Neuronal stem cell (in vitro differentiated cells): ENCODE measurements at regions not wholly inside any gene's neighbourhood (a gene's known extent, or its start where the extent isn't known, plus 50 kb on each side); places are given as distances from the start of the nearest gene placed in this dataset.

Source experiments
- DNase-seq: peaks from one replicate; pipeline ENCODE4 v3.0.0-alpha.2; 2013; ENCODE audit warnings: low spot score
- H2AFZ ChIP-seq: one replicate; pipeline ENCODE4 v1.6.1; 2013; ENCODE audit warnings: mild to moderate bottlenecking, low read length, inconsistent platforms
- H2AK5ac ChIP-seq: 2 replicates; pipeline ENCODE4 v1.6.1; 2013; ENCODE audit warnings: low read depth, mild to moderate bottlenecking, inconsistent platforms, low read length, moderate library complexity, mixed read lengths
- H2BK120ac ChIP-seq: 2 replicates; pipeline ENCODE4 v1.6.1; 2013; ENCODE audit warnings: low read depth, mild to moderate bottlenecking, inconsistent platforms, low read length, moderate library complexity, mixed read lengths
- H2BK12ac ChIP-seq: one replicate; pipeline ENCODE4 v1.6.1; 2013; ENCODE audit warnings: low read length, inconsistent platforms
- H2BK15ac ChIP-seq: 2 replicates; pipeline ENCODE4 v1.6.1; 2013; ENCODE audit warnings: mild to moderate bottlenecking, low read length, inconsistent platforms, mixed read lengths
- H2BK5ac ChIP-seq: one replicate; pipeline ENCODE4 v1.6.1; 2013; ENCODE audit warnings: inconsistent platforms, mild to moderate bottlenecking, low read length, moderate library complexity
- H3K14ac ChIP-seq: one replicate; pipeline ENCODE4 v1.6.1; 2013; ENCODE audit warnings: low read length, inconsistent platforms
- H3K18ac ChIP-seq: 2 replicates; pipeline ENCODE4 v1.6.1; 2013; ENCODE audit warnings: low read length, inconsistent platforms
- H3K23ac ChIP-seq: 2 replicates; pipeline ENCODE4 v1.6.1; 2013; ENCODE audit warnings: low read depth, mild to moderate bottlenecking, mixed read lengths, low read length, inconsistent platforms; ENCODE audit not compliant: poor library complexity
- H3K27ac ChIP-seq: replicated peaks from 3 replicates; pipeline ENCODE4 v1.5.1; 2013; ENCODE audit warnings: low read length, inconsistent platforms
- H3K27me3 ChIP-seq, 3 experiments: 2 replicates each; pipeline ENCODE4 v1.6.1; 2013; ENCODE audit warnings: low read length in 3 of 3, mild to moderate bottlenecking in 2 of 3, inconsistent platforms in 1 of 3, low read depth in 1 of 3, mixed read lengths in 1 of 3, moderate library complexity in 1 of 3; ENCODE audit not compliant: control insufficient read depth in 3 of 3, insufficient read depth in 3 of 3
- H3K36me3 ChIP-seq, 2 donors: replicated peaks in 1 of 2; 2 replicates each; pipeline ENCODE4 v1.6.1; 2013; ENCODE audit warnings: low read length in 2 of 2; ENCODE audit not compliant: control insufficient read depth in 2 of 2, insufficient read depth in 2 of 2
- H3K4ac ChIP-seq: 2 replicates; pipeline ENCODE4 v1.6.1; 2013; ENCODE audit warnings: inconsistent platforms, mild to moderate bottlenecking, low read length, moderate library complexity
- H3K4me1 ChIP-seq, 2 donors: 1 replicate in 1 of 2; 2 replicates in 1 of 2; pipeline ENCODE4 v1.6.1; 2013; ENCODE audit warnings: low read length in 2 of 2, low read depth in 1 of 2; ENCODE audit not compliant: control insufficient read depth in 2 of 2, insufficient read depth in 1 of 2
- H3K4me2 ChIP-seq: one replicate; pipeline ENCODE4 v1.6.1; 2013; ENCODE audit warnings: mild to moderate bottlenecking, low read length, inconsistent platforms; ENCODE audit not compliant: insufficient read depth, poor library complexity, severe bottlenecking
- H3K4me3 ChIP-seq, 2 donors: 2 replicates each; pipeline ENCODE4 v1.5.1; 2013; ENCODE audit warnings: low read length in 2 of 2, mild to moderate bottlenecking in 2 of 2, inconsistent platforms in 1 of 2, moderate library complexity in 1 of 2
- H3K79me1 ChIP-seq: one replicate; pipeline ENCODE4 v1.6.1; 2013; ENCODE audit warnings: low read depth, mild to moderate bottlenecking, inconsistent platforms, low read length, moderate library complexity
- H3K9ac ChIP-seq: one replicate; pipeline ENCODE4 v1.6.1; 2013; ENCODE audit warnings: mild to moderate bottlenecking, low read depth, low read length, inconsistent platforms; ENCODE audit not compliant: poor library complexity
- H3K9me3 ChIP-seq, 2 donors: replicated peaks in 1 of 2; 2 replicates each; pipeline versions ENCODE3 to v1.6.1; 2013; ENCODE audit warnings: low read length in 2 of 2, mild to moderate bottlenecking in 2 of 2, inconsistent platforms in 1 of 2, low read depth in 1 of 2, mixed read lengths in 1 of 2, moderate library complexity in 1 of 2; ENCODE audit not compliant: control insufficient read depth in 2 of 2, insufficient read depth in 1 of 2
- H4K8ac ChIP-seq: one replicate; pipeline ENCODE4 v1.6.1; 2013; ENCODE audit warnings: low read depth, mild to moderate bottlenecking, inconsistent platforms, low read length, moderate library complexity
- H4K91ac ChIP-seq: one replicate; pipeline ENCODE4 v1.6.1; 2013; ENCODE audit warnings: low read length, low read depth, mild to moderate bottlenecking, inconsistent platforms; ENCODE audit not compliant: poor library complexity
- WGBS, 2 donors: extraction: QIAGEN DNeasy Blood & Tissue Kit; methylation state at CpG; one replicate each; pipeline ENCODE4 v1.1.7; 2013; ENCODE audit warnings: missing lambda C conversion rate in 2 of 2, mixed read lengths in 1 of 2; ENCODE audit not compliant: insufficient read length in 2 of 2, insufficient replicate concordance in 1 of 2; ENCODE audit errors: extremely low coverage in 2 of 2; 5-methylcytosine and 5-hydroxymethylcytosine counted together

DNA sequence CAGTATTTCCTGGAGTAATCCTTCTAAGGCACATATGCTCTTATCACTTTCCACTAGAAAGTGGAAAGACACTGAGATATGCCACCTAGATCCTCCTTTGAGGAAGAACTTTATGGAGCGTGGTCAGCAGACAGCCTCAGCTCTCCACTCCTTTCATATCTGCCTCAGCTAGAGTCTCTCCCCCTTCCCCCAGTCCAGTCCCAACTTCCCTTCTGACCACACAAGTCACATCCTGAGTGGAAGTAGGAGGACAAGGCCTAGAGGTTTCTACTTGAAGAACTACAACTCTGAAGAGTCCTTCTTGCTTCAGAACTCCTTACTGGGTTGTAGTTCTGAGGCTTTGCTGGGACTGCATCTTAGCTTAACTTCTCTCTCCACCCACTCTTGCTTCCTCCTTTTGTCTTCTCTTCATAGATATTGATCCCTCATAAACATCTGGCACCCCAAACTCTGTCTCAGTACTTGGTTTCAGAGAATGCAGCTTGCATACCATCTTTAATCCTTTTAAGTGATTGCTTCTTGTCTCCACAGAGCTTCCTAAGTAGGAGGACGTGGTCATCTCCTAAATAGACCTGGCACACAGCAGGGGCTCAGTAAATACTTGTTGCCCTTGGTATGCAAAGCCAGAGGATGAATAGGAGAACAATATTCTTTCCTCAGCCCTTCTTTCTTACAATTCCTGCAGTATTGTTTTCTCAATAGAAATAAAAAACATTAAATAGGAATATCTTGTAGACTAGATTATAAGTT, 109.6 kb downstream of the OXSM start:
- Histone ChIP-seq H2AK5ac (no peak overlapping the region), H3K36me3 (no peaks in the 10 kb centered on the region), H2BK12ac (no peak overlapping the region), H3K27ac (no peak overlapping the region), H3K4ac (no peak overlapping the region), H3K9ac (no peak overlapping the region), H2BK120ac (no peak overlapping the region), H4K91ac (no peak overlapping the region), H2AFZ (no peak overlapping the region), H3K4me1 (no peaks in the 10 kb centered on the region), H4K8ac (no peak overlapping the region), H3K27me3 (no peaks in the 10 kb centered on the region), H3K9me3 (no peaks in the 10 kb centered on the region), H2BK5ac (no peak overlapping the region), H2BK15ac (no peak overlapping the region), H3K4me3 (no peak overlapping the region), H3K79me1 (no peaks in the 10 kb centered on the region), H3K14ac (no peak overlapping the region), H3K23ac (no peak overlapping the region), H3K4me2 (no peak overlapping the region), H3K18ac (no peak overlapping the region)
- no CpG with 5 or more reads among the region's 2 CpGs for WGBS, 2 donors
- no peak for DNase-seq

DNA sequence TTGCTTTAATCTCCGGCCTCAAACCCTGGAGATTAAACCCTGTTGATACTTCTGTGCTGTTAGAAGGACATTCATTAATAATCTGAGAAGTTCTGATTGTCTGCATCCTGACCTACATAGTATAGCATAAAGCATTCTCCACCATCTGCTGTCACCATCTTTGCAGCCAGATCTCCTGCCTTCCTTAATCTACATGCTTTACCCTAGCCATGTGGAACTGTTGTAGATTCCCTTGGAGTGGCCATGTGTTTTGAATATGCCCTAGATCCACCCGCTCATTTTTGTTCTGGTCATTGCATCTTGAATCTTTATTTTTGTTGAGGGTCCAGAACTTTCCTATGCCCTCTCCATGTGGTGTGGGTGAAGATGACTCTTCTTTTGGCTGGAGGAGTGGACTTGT, 110.3 kb downstream of the OXSM start:
- no peaks in the 10 kb centered on the region for H3K79me1 ChIP-seq
- no peak overlapping the region for H2AFZ ChIP-seq
- DNase-seq = no peak
- WGBS, 2 donors = no CpG with 5 or more reads among the region's 2 CpGs
- no peaks in the 10 kb centered on the region for H3K27me3 ChIP-seq
- no peak overlapping the region for H4K91ac ChIP-seq
- no peak overlapping the region for H2BK15ac ChIP-seq
- no peak overlapping the region for H2AK5ac ChIP-seq
- no peak overlapping the region for H2BK120ac ChIP-seq
- no peak overlapping the region for H3K18ac ChIP-seq
- no peaks in the 10 kb centered on the region for H3K9me3 ChIP-seq
- H2BK12ac ChIP-seq = no peak overlapping the region
- H3K23ac ChIP-seq = no peak overlapping the region
- H4K8ac ChIP-seq = no peak overlapping the region
- no peak overlapping the region for H3K4ac ChIP-seq
- no peak overlapping the region for H2BK5ac ChIP-seq
- no peaks in the 10 kb centered on the region for H3K36me3 ChIP-seq
- H3K14ac ChIP-seq = no peak overlapping the region
- H3K4me2 ChIP-seq = no peak overlapping the region
- H3K9ac ChIP-seq = no peak overlapping the region
- H3K27ac ChIP-seq = no peak overlapping the region
- H3K4me1 ChIP-seq = peaks cover 0 to 2% of the 10 kb centered on the region in 2 donors
- H3K4me3 ChIP-seq = no peak overlapping the region

DNA sequence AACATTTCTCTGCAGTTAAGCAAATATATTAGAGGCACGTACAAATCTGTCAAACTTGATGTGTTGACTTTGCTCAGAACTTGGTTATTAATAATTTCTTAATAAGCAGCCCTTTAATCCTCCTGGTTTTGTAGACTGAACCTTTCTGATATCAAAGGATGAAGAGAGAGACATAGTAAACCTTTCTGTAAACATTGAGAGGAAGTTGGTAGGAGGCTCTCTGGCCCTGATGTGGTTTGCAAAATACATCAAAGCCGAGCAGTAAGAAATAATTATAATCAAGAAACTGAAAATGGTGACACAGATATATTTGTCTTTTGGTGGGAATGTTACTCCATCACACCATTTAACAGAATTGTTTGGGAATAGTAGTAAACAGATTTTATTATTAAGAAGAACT, 111.9 kb downstream of the OXSM start:
- Histone ChIP-seq H2BK5ac (no peak overlapping the region), H3K4me2 (no peak overlapping the region), H3K36me3 (no peaks in the 10 kb centered on the region), H3K79me1 (no peaks in the 10 kb centered on the region), H2BK120ac (no peak overlapping the region), H4K91ac (no peak overlapping the region), H3K4me3 (no peak overlapping the region), H3K18ac (no peak overlapping the region), H3K4ac (no peak overlapping the region), H3K14ac (no peak overlapping the region), H3K27me3 (no peaks in the 10 kb centered on the region), H3K9me3 (no peaks in the 10 kb centered on the region), H2AFZ (no peak overlapping the region), H2AK5ac (no peak overlapping the region), H3K27ac (no peak overlapping the region), H3K4me1 (peaks cover 0 to 2% of the 10 kb centered on the region in 2 donors), H2BK15ac (no peak overlapping the region), H2BK12ac (no peak overlapping the region), H3K23ac (no peak overlapping the region), H4K8ac (no peak overlapping the region), H3K9ac (no peak overlapping the region)
- WGBS, 2 donors = no CpG with 5 or more reads among the region's 2 CpGs
- DNase-seq = no peak

DNA sequence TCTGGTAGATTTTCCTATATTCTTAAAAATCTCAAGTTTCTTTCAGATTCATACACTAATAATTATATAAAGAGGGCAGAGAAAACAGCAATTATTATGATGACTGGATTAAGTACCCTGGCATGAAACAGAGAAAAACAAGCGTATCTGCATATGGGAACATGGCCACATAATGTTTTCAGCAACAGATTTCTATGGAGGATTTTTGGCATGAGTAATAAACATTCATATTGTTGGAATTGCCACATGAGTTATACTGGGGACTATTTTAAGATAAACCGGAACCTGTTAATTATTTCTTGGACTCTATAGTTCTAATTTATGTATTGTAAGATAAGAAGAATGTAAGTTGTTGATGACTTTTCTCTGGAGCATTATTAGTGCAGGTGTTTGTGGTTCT, 112.7 kb downstream of the OXSM start:
- H3K36me3 ChIP-seq = no peaks in the 10 kb centered on the region

More for the DNA sequence above, 112.7 kb downstream of the OXSM start:
- Histone ChIP-seq H3K79me1 (no peaks in the 10 kb centered on the region), H4K91ac (no peak overlapping the region), H2BK15ac (no peak overlapping the region), H3K9ac (no peak overlapping the region), H3K23ac (no peak overlapping the region), H3K4me3 (no peak overlapping the region), H3K18ac (no peak overlapping the region), H2BK12ac (no peak overlapping the region), H3K9me3 (no peaks in the 10 kb centered on the region), H3K14ac (no peak overlapping the region), H3K4me1 (peaks cover 0 to 2% of the 10 kb centered on the region in 2 donors), H3K4me2 (no peak overlapping the region), H3K27me3 (no peaks in the 10 kb centered on the region), H3K27ac (no peak overlapping the region), H2AK5ac (no peak overlapping the region), H4K8ac (no peak overlapping the region), H2BK120ac (no peak overlapping the region), H2AFZ (no peak overlapping the region), H3K4ac (no peak overlapping the region), H2BK5ac (no peak overlapping the region)
- no CpG with 5 or more reads among the region's 2 CpGs for WGBS, 2 donors
- no peak for DNase-seq
